Forelimb muscle (tissue), 1 donor: ENCODE measurements at regions not wholly inside any gene's neighbourhood (a gene's known extent, or its start where the extent isn't known, plus 50 kb on each side); places are given as distances from the start of the nearest gene placed in this dataset.
A peak's percentile ranks its signal among the peaks of the same experiment; 100 is the strongest.
"Not testable (repeated sequence)": the region's sequence is repeated elsewhere in the genome, so short reads cannot be mapped to it uniquely, and the experiment has no call there.

Experiments used
- DNase-seq: peaks from one replicate; pipeline ENCODE4 v3.0.0-alpha.2; 2013; ENCODE audit warnings: low read depth

DNA sequence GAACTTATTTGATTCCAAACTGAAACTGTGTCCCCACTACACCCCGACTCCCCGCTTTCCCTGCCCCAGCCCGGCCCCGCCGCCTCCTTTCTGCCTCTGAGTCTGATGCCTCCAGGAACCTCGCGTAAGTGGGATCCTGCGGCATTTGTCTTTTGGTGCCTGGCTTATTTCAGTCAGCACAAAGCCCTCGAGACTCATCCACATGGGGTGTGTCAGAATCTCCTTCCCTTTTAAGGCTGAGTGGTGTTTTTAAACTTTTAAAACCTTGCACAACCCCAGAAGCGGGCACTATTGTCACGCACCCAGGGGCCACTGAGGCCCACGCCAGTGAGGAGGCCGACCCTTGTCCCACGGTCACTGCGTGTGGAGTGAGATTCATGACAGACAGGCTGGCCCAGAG lies 206.9 kb downstream of the NPIPB11 start:
- not testable (repeated sequence) for DNase-seq

DNA sequence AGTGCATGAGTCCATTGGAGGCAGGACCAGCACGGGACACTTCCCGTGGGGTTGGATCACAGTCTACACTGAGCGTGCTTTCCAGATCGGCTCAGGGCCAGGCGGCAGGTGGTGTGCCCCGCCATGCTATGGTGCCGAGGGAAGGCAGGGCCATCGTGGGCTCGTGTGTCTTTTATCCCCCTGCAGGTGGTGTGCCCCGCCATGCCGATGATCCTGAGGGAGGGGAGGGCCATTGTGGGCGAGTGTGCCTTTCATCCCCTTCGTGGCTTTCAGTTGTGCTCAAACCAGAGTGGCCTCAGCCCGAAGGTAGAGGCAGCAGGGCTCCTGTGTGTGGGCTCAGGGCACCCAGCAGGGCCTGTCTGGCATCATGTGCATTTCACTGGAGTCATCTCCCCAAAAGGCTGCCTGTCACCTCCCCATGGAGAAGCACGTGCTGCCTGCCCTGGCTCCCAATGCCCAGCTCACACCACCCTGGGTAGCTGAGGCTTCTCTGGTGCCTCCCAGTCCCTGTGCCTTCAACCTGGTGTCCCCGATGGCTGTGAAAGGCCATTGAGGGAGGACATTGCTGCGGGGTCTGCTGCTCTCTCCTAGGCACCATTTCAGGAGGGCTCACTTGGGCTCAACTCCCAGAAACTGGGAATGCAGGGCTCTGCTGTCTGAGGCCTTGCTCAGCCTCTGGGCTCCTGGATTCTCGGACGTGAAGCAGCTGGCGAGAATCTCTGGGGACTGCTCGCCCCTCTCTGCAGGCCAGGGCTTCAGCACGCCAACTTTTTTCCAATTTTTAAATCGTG lies 207.6 kb downstream of the NPIPB11 start:
- DNase-seq: no peak

DNA sequence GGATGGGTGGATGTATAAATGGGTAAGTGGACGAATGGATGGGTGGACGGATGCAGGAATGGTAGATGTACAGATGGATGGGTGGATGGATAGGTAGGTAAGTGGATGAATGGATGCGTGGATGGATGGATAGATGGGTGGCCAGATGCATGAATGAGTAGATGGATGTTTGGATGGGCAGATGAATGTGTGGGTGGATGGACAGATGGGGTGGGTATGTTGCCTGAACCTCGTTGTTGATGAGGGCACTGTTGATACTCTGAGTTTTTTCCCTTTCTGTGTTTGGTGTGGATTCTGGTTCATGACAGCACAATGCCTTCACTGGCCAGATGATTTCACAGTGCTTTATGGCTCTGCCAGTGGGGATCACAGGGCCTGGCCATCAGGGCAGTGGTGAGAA lies 208.3 kb downstream of the NPIPB11 start:
- no peak for DNase-seq

DNA sequence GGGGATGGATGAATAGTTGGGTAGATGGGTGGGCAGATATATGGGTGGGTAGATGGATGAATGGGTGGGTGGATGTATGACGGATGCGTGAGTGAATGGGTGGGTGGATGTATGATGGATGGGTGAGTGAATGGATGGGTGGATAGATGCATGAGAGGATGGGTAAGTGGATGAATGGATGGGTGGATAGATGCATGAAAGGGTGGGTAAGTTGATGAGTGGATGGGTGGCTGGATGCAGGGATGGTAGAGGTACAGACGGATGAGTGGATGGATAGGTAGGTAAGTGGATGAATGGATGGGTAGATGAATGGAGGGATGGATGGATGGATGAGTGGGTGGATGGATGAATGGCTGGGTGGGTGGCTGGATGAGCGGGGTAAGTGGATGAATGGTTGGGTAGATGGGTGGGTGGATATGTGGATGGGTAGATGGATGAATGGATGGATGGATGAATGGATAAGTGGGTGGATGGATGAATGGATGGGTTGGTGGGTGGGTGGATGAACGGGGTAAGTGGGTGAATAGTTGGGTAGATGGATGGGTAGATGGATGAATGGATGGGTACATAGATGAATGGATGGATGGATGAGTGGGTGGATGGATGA lies 208.9 kb downstream of the NPIPB11 start:
- not testable (repeated sequence) for DNase-seq

DNA sequence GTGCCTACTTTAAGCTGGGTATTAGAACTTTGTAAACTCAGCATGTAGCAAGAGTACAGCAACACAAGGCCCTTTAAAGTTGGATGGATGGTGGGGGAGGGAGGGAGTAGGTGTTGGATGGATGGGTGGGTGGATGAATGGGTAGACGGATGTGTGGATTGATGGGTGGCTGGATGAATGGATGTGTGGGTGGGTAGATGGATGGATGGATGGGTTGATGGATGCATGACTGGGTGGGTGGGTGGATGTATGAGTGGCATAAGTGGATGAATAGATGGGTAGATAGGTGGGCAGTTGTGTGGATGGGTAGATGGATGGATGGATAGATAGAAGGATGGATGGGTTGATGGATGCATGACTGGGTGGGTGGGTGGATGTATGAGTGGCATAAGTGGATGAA lies 209.8 kb downstream of the NPIPB11 start:
- DNase-seq: not testable (repeated sequence)

DNA sequence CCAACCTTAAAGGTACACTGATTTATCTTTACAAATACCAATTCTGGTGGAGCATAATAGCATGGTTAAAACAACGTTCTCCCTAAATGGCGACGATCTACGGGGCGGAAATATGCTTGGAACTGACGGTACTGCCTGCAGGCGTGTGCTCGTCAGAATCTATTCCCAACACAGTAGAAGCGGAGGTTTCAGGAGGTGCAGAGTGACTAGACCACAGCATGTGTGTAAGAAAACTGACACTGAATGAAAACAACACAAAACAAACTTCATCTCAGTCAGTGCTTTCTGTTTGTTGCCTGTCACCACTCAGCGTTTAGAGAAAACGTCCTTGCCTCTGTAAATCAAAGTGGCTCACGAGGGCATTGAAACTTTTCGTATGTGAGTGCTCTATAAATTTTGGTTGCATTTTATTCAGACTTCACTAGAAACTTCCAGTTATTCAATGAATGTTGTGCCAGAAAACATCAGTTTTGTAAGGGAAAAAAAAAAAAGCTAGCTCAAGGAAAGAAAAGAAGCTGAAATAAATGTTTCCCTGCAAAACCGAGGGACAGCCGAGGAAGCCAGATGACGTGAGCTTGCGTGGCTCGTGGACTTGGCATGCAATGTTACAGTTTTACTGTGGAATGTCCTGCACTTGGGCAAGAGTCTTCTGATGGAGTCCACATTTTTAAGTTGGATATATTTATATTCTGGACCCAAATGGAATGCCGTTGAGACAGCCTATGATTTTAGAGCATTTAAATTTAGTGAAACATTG lies 210.4 kb downstream of the LAT start:
- DNase-seq: peak; percentile 44

DNA sequence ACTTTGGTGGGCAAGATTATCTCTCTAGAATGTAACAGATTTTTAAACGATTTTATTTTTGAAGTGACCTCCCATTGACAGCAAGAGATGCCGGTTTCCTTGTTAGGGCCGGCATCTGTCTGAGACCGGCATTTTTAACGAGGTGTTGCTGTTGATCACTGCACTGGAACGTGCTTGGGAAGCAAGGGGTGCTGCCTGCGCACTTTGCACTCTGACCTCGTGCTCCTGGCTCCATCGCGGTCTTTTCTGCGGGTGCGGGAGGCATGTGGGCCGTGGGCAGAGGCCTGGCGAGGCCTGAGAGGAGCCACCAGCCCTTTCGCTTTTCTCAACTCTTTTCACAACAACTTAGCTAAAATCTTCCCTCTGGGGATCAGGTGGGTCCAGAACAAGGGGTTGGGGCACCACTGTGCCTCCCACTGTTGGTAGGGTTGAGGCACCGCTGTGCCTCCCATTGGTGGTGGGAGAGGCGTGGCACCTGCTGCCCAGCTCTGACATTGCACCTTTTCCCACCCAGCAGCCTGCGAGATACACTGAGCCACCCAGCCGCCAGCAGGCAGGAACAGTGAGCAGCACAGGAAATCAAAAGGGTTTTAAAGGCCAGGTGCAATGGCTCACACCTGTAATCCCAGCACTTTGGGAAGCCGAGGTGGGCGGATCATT lies 209.5 kb downstream of the LAT start:
- DNase-seq: not testable (repeated sequence)

DNA sequence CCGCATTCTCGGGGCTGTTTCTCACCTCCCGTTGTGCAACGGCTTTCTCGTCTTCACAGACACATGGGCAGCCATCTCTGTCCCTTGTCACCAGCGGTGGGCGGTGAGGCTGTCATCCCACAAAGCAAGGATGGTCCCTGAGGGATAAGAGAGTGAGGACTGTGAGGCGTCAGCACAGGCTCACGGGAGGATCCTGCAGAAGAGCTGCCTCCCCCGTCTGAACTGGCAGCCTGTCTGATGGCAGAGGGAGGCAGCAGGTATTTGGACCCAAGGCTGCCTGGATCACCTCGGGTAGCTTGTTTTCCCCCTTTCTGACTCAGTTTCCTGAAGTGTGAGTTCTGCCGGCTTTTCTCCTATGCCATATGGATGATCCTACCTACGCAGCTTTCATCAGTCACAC lies 208.8 kb downstream of the LAT start:
- DNase-seq: not testable (repeated sequence)

DNA sequence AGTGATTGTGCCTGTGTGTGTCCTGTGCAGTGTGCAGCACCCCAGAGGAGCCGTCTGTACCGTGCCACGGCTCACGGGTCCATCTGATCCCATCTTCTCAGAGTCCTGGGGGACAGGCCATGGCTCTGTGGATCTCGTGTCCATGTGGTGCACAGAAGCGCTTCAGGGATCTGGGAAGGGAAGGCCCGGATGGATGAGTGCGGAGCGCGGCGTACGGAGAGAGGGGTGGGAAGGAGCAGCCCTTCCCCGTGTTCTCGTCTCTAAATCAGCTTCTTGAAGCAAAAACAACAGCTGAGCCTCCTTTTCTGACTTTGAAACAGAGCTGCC lies 208.4 kb downstream of the LAT start:
- not testable (repeated sequence) for DNase-seq

DNA sequence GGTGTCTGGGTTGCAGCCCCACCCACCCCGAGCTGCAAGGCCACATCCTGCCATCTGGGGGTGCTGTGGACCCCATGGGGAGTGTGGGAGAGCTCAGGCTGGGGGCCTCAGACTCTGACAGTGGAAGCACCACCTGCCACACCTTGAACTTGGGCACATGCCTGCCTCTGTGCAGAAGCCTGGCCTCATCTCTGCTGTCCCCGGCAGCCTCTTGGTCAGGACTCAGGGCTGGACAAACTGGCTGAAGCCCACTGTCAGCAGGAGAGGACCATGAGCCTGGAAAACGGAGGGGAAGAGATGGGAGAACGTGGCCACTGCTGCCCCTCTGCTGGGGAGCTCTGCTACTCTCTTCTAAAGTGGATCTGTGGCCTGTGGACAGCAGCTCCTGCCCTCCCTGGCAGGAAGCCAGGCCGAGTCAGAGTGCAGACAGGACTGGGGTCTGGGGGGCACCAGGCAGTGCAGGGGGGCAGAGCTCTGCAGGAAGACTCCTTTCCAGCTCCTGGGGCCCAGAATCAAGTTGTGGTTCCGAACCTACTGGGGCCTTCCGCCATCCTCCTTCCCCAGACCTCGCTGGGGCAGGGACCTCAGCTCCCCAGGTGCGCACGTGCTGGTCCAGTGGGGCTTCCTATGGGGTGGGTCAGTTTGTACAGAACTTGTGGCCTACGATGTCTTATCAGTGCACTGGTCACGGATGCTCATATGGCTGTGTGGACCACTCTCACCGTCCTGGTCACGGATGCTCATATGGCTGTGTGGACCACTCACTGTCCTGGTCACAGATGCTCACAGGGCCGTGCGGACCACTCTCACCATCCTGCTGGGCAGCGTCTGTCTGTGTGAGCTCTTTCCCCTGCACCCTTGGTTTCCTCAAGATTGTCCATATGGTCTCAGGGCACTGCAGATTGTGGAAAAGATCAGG lies 207.7 kb downstream of the LAT start:
- DNase-seq: no peak

DNA sequence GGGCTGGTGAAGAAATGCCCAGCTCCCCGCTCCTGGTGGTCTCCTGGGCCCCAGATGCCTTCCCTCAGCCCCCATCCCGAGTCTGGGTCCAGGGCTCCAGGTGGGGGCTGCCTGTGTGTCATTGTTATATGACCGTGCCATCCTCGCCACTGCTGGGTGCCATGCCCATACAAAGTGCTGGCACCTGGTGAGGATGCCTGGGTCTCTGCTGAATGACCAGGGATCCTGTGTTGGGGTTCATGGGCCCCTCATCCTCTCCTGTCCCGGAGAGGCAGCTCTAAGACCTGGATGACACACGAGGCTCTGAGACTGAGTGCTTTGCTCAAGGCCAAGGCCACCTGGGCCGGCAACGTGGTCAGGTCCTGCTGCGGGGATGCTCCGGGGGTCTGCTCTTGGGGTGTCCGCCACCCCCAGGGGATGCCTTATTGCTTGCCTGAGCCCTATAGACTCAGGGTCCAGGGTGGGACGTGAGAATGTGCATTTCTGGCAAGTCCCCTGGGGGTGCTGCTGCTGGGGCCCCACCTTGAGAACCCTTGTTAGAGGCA lies 206.9 kb downstream of the LAT start:
- not testable (repeated sequence) for DNase-seq

DNA sequence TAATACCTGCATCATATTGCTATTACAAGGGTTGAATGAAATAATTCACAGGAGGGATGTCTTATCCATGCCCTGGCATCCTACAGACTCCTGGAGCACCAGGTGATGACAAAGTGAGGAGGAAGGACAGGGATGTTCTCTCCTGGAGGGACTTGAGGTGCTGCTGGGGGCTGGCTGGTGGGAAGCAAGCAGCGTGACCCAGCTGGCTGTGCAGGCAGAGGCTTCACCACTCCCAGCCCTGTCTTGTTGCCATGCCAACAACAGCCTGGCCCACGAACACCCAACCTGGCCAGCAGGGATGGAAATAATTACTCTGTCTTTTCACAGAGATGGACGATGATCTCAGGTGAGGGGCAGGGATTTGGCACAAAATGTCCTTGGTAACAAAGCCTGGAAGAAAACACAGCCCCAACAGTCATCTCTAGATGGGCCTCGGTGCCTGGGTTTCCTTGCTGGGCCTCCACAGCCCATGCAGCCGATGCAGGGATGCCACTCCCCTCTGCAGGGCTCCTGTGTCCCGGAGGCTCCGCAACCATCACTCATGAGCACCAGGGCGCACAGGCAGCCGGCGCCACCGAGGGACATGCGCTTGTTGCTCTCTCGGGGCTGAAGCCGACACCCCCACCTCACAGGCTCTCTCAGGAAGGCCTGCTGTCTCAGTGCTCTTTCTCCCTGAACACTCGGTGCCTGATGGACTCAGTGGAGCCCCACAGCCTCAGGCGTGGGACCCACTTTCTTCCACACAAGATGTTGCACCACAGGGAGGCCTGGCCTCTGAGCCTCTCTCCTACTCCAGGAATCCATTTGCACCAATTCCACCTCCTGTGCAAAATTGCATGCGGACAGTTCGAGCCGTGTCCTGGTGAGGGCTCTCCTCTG lies 205.9 kb downstream of the LAT start:
- not testable (repeated sequence) for DNase-seq

DNA sequence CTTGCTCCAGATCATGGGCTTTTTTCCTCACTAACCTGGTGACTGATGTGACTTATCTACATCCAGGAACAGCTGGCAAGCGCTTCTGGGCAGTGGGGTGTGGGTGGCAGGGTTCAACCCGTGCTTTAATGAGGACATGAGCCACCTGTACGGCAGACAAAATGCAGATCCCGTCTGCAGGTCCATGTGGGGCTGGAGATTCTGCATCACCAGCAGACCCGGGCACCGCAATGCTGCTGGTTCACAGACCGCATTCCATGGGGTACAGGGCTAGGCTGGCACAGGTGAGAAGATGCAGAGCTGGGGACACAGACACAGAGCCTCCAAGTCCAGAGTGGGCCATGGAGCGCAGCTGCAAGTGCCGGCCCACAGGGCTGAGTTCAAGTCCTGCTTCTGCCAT lies 204.0 kb downstream of the LAT start:
- not testable (repeated sequence) for DNase-seq

DNA sequence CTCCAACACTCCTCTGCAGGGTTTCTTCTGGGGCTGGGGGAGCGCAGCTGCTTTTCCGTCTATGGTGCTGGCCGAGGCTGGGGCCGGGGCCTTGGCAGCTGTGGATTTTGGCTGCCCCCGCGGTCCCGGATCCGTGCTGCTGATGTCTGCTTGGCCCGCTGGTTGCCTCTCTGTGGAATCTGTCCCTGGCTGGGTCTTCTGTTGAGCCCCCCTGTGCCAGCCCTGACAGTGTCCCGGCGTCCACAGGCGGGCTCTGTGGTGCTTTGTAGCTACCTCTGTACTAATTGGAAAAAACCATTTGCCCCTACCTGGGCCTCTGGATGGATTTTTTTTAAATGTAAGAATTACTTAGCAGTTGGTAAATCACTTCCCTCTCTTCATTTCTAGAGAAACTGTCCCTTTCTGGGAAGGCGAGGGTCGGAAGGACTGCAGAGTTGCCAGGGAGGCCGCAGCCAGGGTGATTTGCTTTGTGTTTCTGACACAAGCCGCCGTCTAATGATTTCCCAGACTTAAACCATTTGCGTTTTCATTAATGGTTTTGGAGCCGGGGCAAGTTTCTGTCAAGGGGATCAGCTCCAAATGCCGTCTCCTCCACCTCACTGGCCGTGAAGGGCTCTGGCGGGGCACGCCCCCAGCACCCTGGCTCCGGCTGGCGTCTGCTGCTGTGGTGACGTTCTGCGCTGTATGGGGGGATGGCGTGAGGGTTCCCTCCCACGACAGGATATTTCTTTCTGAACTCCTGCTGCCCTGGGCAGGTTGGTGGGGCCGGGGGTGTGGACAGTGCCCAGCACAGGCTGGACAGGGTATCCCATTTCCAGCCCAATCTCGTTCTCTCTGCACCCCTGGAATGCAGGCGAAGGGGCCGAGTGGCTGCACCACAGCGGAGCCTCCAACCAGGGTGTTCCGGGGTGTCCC lies 201.7 kb downstream of the LAT start:
- not testable (repeated sequence) for DNase-seq

DNA sequence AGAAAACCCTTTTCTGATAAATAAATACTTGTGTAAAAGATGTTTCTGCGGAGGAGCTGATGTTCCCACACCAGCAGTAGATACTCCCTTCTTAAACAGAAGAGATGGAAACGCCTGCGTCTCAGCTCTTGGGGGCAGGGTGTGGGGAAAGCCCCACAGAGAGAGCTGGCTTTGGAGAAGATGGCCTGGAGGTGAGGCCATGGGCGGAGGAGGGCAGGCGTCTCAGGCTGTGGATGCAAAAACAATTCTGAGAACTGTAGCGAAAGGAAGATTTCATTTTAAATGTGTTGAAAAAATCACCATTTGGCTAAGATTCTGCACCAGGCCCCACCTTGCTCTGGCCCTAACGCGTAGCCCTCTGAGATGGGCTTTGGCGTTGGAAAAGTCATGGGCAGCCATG lies 201.0 kb downstream of the LAT start:
- not testable (repeated sequence) for DNase-seq

DNA sequence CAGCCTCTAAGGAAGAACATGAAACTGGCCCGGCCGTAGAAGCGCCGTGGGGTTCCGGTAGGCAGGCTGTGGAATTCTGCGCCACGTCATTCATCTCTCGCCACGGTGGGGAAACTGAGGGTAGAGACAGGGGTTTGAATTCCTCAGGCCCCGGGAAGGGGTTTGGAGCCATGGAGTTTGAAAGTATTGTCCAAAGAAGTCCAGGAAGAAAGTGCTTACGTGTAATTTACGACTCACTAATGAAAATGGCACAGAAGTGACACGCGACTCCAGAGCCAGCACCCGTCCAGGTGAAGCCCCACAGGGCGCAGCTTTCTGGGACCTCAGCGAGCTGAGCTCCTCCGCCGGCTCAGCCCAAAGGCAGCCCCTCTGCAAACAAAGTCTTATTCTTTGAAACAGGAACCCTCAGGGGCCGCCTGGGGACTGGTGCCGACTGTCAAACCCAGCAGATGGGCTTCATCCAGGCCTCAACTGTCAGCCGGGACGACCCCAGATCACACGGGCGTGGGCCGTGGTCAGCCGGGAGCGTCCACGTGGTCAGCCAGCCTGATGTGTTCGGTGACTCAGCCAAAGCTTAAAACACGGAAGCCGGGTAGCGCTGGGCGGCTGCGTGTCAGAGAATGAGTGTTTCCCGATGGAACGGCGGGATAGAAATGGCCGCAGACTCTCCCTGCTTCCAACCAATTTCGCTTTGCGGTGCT lies 200.0 kb downstream of the LAT start:
- not testable (repeated sequence) for DNase-seq

DNA sequence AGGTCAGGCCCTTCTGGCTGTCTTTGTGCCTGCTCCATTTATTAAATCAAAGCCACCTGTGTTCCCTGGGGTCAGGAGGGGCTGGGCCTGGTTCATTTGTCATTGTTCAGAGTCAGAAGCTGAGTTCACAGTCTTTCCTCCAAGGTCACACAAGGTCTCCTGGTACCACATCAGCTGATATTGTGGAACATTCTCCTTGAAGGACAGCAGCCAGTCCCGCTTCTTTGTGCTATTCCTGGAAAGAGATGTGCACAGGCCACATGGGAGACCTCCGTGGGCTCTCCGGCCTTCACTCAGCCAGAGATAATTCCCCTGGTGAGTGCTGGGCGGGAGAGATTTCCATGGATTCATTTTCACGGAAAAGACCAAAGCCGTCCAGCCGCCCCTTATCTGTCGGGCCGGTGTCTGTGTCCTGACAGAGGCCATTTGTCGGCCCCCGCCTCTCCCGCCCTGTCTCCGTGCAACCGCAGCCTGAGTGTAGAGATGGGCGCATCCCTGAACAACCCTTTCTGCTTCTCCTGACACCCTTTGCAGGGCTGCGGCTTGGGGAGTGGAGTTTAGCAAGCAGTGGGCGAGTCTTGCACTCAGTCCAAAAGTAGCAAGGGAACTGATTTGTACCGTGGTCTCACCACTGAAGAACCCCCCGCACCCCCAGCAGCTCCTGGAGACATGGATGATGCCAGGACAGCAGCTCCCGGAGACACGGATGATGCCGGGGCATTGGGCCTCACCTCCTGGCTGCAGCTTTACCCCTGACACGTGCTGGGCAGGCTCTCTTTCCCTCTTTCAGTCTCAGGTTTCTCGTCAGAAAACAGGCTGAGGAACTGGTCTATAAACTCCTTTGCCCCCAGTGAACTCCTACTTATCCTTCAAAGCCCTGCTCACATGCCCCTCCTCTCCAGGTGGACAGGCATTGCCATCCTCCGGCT lies 198.4 kb downstream of the LAT start:
- DNase-seq: not testable (repeated sequence)
